ENCODE measurements at regions not wholly inside any gene's neighbourhood (a gene's known extent, or its start where the extent isn't known, plus 50 kb on each side); places are given as distances from the start of the nearest gene placed in this dataset.

- DNase-seq, result peak; percentile 94
- no peak overlapping the region for H3K4me2 ChIP-seq (ENCODE audit: low read length, poor library complexity, severe bottlenecking)
- H3K4ac ChIP-seq (ENCODE audit: low read depth in 1 of 2, low read length in 2 of 2), result no peak overlapping the region
- peak overlapping the region; percentile 59 for H3K27ac ChIP-seq (ENCODE audit: low read length, poor library complexity, severe bottlenecking)
- peak overlapping the region in 1 of 2 experiments; percentile 25 for H3K4me3 ChIP-seq (ENCODE audit: insufficient read depth in 1 of 2, low read depth in 1 of 2, low read length in 2 of 2)
- H2BK12ac ChIP-seq (ENCODE audit: low read length in 2 of 2), result no peak overlapping the region
- H3K23ac ChIP-seq (ENCODE audit: low read length in 2 of 2), result no peak overlapping the region
- peak overlapping the region; percentile 77 for H3K9ac ChIP-seq (ENCODE audit: low read length)
- H2AK5ac ChIP-seq (ENCODE audit: low read length, severe bottlenecking), result no peak overlapping the region
- no peak overlapping the region for H2AFZ ChIP-seq (ENCODE audit: low read depth, low read length)
- H3K27me3 ChIP-seq (ENCODE audit: control insufficient read depth in 1 of 2, insufficient read depth in 1 of 2, low read length in 2 of 2), result no peaks in the 10 kb centered on the region
- H3K79me1 ChIP-seq (replicated peaks; ENCODE audit: low read length, poor library complexity, severe bottlenecking), result no peaks in the 10 kb centered on the region
- H3K14ac ChIP-seq (ENCODE audit: low read length in 2 of 2), result no peak overlapping the region
- 0% methylated on average over 2 of the region's 5 CpGs for WGBS
- H2BK15ac ChIP-seq (ENCODE audit: low read depth, poor library complexity, severe bottlenecking), result no peak overlapping the region
- peak overlapping the region; percentile 68 for H2BK120ac ChIP-seq (ENCODE audit: low read depth, low read length)
- no peak overlapping the region for H2BK5ac ChIP-seq (ENCODE audit: low read depth, low read length, poor library complexity, severe bottlenecking)
- H3K4me1 ChIP-seq (ENCODE audit: control insufficient read depth, insufficient read depth, low read depth, low read length), result no peaks in the 10 kb centered on the region
- H4K91ac ChIP-seq (ENCODE audit: low read length), result no peak overlapping the region
- no peak overlapping the region for H4K8ac ChIP-seq (ENCODE audit: low read length)
- H3K9me3 ChIP-seq (ENCODE audit: control insufficient read depth, low read length), result no peaks in the 10 kb centered on the region
- H3K36me3 ChIP-seq (ENCODE audit: control insufficient read depth in 1 of 2, insufficient read depth in 2 of 2, low read depth in 1 of 2, low read length in 2 of 2), result no peaks in the 10 kb centered on the region
- H3K18ac ChIP-seq (ENCODE audit: low read depth in 1 of 2, low read length in 2 of 2), result peak overlapping the region; percentile 55 to 71
These were observed 55.5 kb upstream of the SGK1 start for GRCh38 chr6:134373282-134373922.

GRCh38 chr6:134372603-134373281 lies 54.8 kb upstream of the SGK1 start:
- peak overlapping the region; percentile 77 for H3K9ac ChIP-seq (ENCODE audit: low read length)
- H3K4ac ChIP-seq (ENCODE audit: low read depth in 1 of 2, low read length in 2 of 2), result no peak overlapping the region
- H3K79me1 ChIP-seq (replicated peaks; ENCODE audit: low read length, poor library complexity, severe bottlenecking), result no peaks in the 10 kb centered on the region
- H3K4me3 ChIP-seq (ENCODE audit: insufficient read depth in 1 of 2, low read depth in 1 of 2, low read length in 2 of 2), result peak overlapping the region in 1 of 2 experiments; percentile 25
- no peak overlapping the region for H4K91ac ChIP-seq (ENCODE audit: low read length)
- H3K4me2 ChIP-seq (ENCODE audit: low read length, poor library complexity, severe bottlenecking), result no peak overlapping the region
- no peak overlapping the region for H2BK15ac ChIP-seq (ENCODE audit: low read depth, poor library complexity, severe bottlenecking)
- DNase-seq, result peak; percentile 91
- H4K8ac ChIP-seq (ENCODE audit: low read length), result peak overlapping the region; percentile 19
- no peak overlapping the region for H3K27ac ChIP-seq (ENCODE audit: low read length, poor library complexity, severe bottlenecking)
- no peak overlapping the region for H2AFZ ChIP-seq (ENCODE audit: low read depth, low read length)
- no peaks in the 10 kb centered on the region for H3K4me1 ChIP-seq (ENCODE audit: control insufficient read depth, insufficient read depth, low read depth, low read length)
- H2BK120ac ChIP-seq (ENCODE audit: low read depth, low read length), result no peak overlapping the region
- H2BK5ac ChIP-seq (ENCODE audit: low read depth, low read length, poor library complexity, severe bottlenecking), result no peak overlapping the region
- no peak overlapping the region for H3K23ac ChIP-seq (ENCODE audit: low read length in 2 of 2)
- H2AK5ac ChIP-seq (ENCODE audit: low read length, severe bottlenecking), result no peak overlapping the region
- no peaks in the 10 kb centered on the region for H3K9me3 ChIP-seq (ENCODE audit: control insufficient read depth, low read length)
- H3K14ac ChIP-seq (ENCODE audit: low read length in 2 of 2), result no peak overlapping the region
- WGBS, result 91% methylated on average over 4 of the region's 4 CpGs
- peak overlapping the region; percentile 1 to 90 for H3K18ac ChIP-seq (ENCODE audit: low read depth in 1 of 2, low read length in 2 of 2)
- H2BK12ac ChIP-seq (ENCODE audit: low read length in 2 of 2), result peak overlapping the region in 1 of 2 experiments; percentile 3
- H3K36me3 ChIP-seq (ENCODE audit: control insufficient read depth in 1 of 2, insufficient read depth in 2 of 2, low read depth in 1 of 2, low read length in 2 of 2), result no peaks in the 10 kb centered on the region
- no peaks in the 10 kb centered on the region for H3K27me3 ChIP-seq (ENCODE audit: control insufficient read depth in 1 of 2, insufficient read depth in 1 of 2, low read length in 2 of 2)

GRCh38 chr6:134368670-134369069 lies 50.8 kb upstream of the SGK1 start:
- no peaks in the 10 kb centered on the region for H3K9me3 ChIP-seq (ENCODE audit: control insufficient read depth, low read length)
- no peak overlapping the region for H3K23ac ChIP-seq (ENCODE audit: low read length in 2 of 2)
- no peaks in the 10 kb centered on the region for H3K4me1 ChIP-seq (ENCODE audit: control insufficient read depth, insufficient read depth, low read depth, low read length)
- no peak overlapping the region for H3K4ac ChIP-seq (ENCODE audit: low read depth in 1 of 2, low read length in 2 of 2)
- H3K79me1 ChIP-seq (replicated peaks; ENCODE audit: low read length, poor library complexity, severe bottlenecking), result no peaks in the 10 kb centered on the region
- no peak overlapping the region for H4K91ac ChIP-seq (ENCODE audit: low read length)
- no peak overlapping the region for H3K27ac ChIP-seq (ENCODE audit: low read length, poor library complexity, severe bottlenecking)
- H4K8ac ChIP-seq (ENCODE audit: low read length), result no peak overlapping the region
- H3K9ac ChIP-seq (ENCODE audit: low read length), result no peak overlapping the region
- no peak overlapping the region for H2BK12ac ChIP-seq (ENCODE audit: low read length in 2 of 2)
- H3K18ac ChIP-seq (ENCODE audit: low read depth in 1 of 2, low read length in 2 of 2), result no peak overlapping the region
- WGBS, result 95% methylated on average over 1 of the region's 2 CpGs
- H2BK120ac ChIP-seq (ENCODE audit: low read depth, low read length), result no peak overlapping the region
- no peaks in the 10 kb centered on the region for H3K36me3 ChIP-seq (ENCODE audit: control insufficient read depth in 1 of 2, insufficient read depth in 2 of 2, low read depth in 1 of 2, low read length in 2 of 2)
- H3K27me3 ChIP-seq (ENCODE audit: control insufficient read depth in 1 of 2, insufficient read depth in 1 of 2, low read length in 2 of 2), result no peaks in the 10 kb centered on the region
- no peak overlapping the region for H3K14ac ChIP-seq (ENCODE audit: low read length in 2 of 2)
- no peak overlapping the region for H2AFZ ChIP-seq (ENCODE audit: low read depth, low read length)
- H3K4me2 ChIP-seq (ENCODE audit: low read length, poor library complexity, severe bottlenecking), result no peak overlapping the region
- H2AK5ac ChIP-seq (ENCODE audit: low read length, severe bottlenecking), result no peak overlapping the region
- H3K4me3 ChIP-seq (ENCODE audit: insufficient read depth in 1 of 2, low read depth in 1 of 2, low read length in 2 of 2), result no peak overlapping the region
- no peak overlapping the region for H2BK15ac ChIP-seq (ENCODE audit: low read depth, poor library complexity, severe bottlenecking)
- no peak for DNase-seq
- H2BK5ac ChIP-seq (ENCODE audit: low read depth, low read length, poor library complexity, severe bottlenecking), result no peak overlapping the region

All from mesenchymal stem cell (in vitro differentiated cells and primary cell).